Hepatocyte (in vitro differentiated cells): ENCODE measurements at regions not wholly inside any gene's neighbourhood (a gene's known extent, or its start where the extent isn't known, plus 50 kb on each side); places are given as distances from the start of the nearest gene placed in this dataset.
A peak's percentile ranks its signal among the peaks of the same experiment; 100 is the strongest.

Experiments
- DNase-seq: peaks from one replicate; pipeline ENCODE4 v3.0.0-alpha.2; 2016; ENCODE audit warnings: low spot score
- H2AFZ ChIP-seq: fragments of 200-600 bp; sonication (generic); 2 replicates; pipeline ENCODE4 v1.6.0; 2016; ENCODE audit warnings: antibody characterized with exemption, mild to moderate bottlenecking
- H3K27ac ChIP-seq: fragments of 200-600 bp; sonication (generic); 2 replicates; pipeline ENCODE4 v1.5.1; 2016; ENCODE audit warnings: mild to moderate bottlenecking
- H3K27me3 ChIP-seq: fragments of 200-600 bp; sonication (generic); 2 replicates; pipeline ENCODE4 v1.6.1; 2016
- H3K36me3 ChIP-seq: fragments of 200-600 bp; sonication (generic); replicated peaks from 2 replicates; pipeline ENCODE4 v1.5.1; 2016; ENCODE audit warnings: low read depth; ENCODE audit not compliant: insufficient read depth
- H3K4me1 ChIP-seq: fragments of 200-600 bp; sonication (generic); 2 replicates; pipeline ENCODE4 v1.5.1; 2016; ENCODE audit warnings: mild to moderate bottlenecking, moderate library complexity; ENCODE audit not compliant: insufficient read depth
- H3K4me2 ChIP-seq: fragments of 200-600 bp; sonication (generic); 2 replicates; pipeline ENCODE4 v1.6.0; 2016
- H3K4me3 ChIP-seq: fragments of 200-600 bp; sonication (generic); 2 replicates; pipeline ENCODE4 v1.5.1; 2016; ENCODE audit warnings: mild to moderate bottlenecking
- H3K79me2 ChIP-seq: fragments of 200-600 bp; sonication (generic); 2 replicates; pipeline ENCODE4 v1.6.0; 2017; ENCODE audit warnings: mild to moderate bottlenecking
- H3K9me2 ChIP-seq: fragments of 200-600 bp; sonication (generic); replicated peaks from 2 replicates; pipeline ENCODE4 v1.6.0; 2017; ENCODE audit warnings: mild to moderate bottlenecking; ENCODE audit not compliant: insufficient read depth
- H3K9me3 ChIP-seq: fragments of 200-600 bp; sonication (generic); 2 replicates; pipeline ENCODE4 v1.5.1; 2016; ENCODE audit warnings: low read depth, mild to moderate bottlenecking
- H4K20me1 ChIP-seq: fragments of 200-600 bp; sonication (generic); 2 replicates; pipeline ENCODE4 v1.6.0; 2016; ENCODE audit warnings: mild to moderate bottlenecking; ENCODE audit not compliant: insufficient read depth, poor library complexity, severe bottlenecking
- EZH2 ChIP-seq: fragments of 200-600 bp; sonication (generic); IDR thresholded peaks from 2 replicates; pipeline ENCODE4 v1.6.1; 2016; ENCODE audit warnings: antibody characterized with exemption, mild to moderate bottlenecking, borderline replicate concordance
- EZH2phosphoT487 ChIP-seq: fragments of 200-600 bp; sonication (generic); IDR thresholded peaks from one replicate; pipeline ENCODE4 v1.6.1; 2018; ENCODE audit warnings: antibody characterized with exemption, mild to moderate bottlenecking, low read depth, moderate library complexity; ENCODE audit not compliant: unreplicated experiment, severe bottlenecking
- WGBS: methylation state at CpG from one replicate; pipeline ENCODE4 v1.1.6; 2016; ENCODE audit warnings: low lambda C conversion rate; ENCODE audit errors: missing lambda C conversion rate; 5-methylcytosine and 5-hydroxymethylcytosine counted together
- TF ChIP-seq, protein P1 (sequence below): fragments of 200-600 bp; sonication (generic); IDR thresholded peaks from 2 replicates; pipeline ENCODE4 v1.5.1; 2016; ENCODE audit warnings: antibody characterized with exemption, mild to moderate bottlenecking; ENCODE audit not compliant: poor library complexity

DNA sequence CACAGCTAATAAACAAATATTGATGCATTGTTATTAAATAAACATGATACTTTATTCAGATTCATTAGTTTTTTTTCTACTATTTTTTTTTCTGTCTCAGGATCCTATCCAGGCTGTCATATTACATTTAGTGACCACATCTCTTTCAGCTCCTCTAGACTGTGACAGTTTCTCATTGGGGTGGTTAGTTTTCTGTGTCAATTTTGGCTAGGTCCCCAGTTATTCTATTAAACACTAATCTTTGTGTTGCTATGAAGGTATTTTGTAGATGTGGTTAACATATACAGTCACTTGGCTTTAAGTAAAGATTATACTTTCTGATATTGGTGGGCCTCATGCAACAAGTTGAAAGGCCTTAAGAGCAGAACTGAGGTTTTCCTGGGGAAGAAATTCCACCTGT is 563.0 kb downstream of the LRRC70 start:
- H3K9me2 ChIP-seq: no peaks in the 10 kb centered on the region
- no peaks in the 10 kb centered on the region for H3K4me1 ChIP-seq
- H4K20me1 ChIP-seq: no peaks in the 10 kb centered on the region
- H3K27ac ChIP-seq: no peak overlapping the region
- no peaks in the 10 kb centered on the region for H3K79me2 ChIP-seq
- no peaks in the 10 kb centered on the region for H3K9me3 ChIP-seq
- no peaks in the 10 kb centered on the region for H3K27me3 ChIP-seq
- no peak overlapping the region for H2AFZ ChIP-seq
- H3K4me3 ChIP-seq: no peak overlapping the region
- no peak for DNase-seq
- H3K36me3 ChIP-seq: no peaks in the 10 kb centered on the region
- H3K4me2 ChIP-seq: no peak overlapping the region
- TF ChIP-seq, protein P1, sequence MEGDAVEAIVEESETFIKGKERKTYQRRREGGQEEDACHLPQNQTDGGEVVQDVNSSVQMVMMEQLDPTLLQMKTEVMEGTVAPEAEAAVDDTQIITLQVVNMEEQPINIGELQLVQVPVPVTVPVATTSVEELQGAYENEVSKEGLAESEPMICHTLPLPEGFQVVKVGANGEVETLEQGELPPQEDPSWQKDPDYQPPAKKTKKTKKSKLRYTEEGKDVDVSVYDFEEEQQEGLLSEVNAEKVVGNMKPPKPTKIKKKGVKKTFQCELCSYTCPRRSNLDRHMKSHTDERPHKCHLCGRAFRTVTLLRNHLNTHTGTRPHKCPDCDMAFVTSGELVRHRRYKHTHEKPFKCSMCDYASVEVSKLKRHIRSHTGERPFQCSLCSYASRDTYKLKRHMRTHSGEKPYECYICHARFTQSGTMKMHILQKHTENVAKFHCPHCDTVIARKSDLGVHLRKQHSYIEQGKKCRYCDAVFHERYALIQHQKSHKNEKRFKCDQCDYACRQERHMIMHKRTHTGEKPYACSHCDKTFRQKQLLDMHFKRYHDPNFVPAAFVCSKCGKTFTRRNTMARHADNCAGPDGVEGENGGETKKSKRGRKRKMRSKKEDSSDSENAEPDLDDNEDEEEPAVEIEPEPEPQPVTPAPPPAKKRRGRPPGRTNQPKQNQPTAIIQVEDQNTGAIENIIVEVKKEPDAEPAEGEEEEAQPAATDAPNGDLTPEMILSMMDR: no peak
- TF ChIP-seq EZH2 (no peak), EZH2phosphoT487 (no peak)

DNA sequence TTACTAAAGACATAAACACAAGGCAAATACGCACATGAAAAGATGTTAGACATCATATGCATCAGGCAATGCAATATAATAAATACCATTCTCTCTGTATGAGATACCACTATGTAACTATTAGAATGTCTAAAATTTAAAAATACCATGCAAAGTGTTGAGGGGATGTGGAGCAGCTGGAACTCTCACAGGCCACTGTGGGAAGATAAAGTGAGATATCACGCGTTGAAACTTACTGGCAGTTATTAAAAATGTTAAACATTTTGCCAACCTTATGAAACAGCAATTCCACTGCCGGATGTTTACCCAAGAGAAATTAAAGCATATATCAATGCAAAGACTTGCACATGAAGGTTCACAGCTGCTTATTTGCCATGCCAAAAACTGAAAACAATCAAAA is 556.7 kb downstream of the LRRC70 start:
- Histone ChIP-seq H3K9me3 (no peaks in the 10 kb centered on the region), H3K27ac (no peak overlapping the region), H3K27me3 (no peaks in the 10 kb centered on the region), H3K4me3 (no peak overlapping the region), H4K20me1 (no peaks in the 10 kb centered on the region), H3K79me2 (no peaks in the 10 kb centered on the region), H3K9me2 (no peaks in the 10 kb centered on the region), H2AFZ (no peak overlapping the region), H3K4me2 (no peak overlapping the region), H3K36me3 (no peaks in the 10 kb centered on the region), H3K4me1 (no peaks in the 10 kb centered on the region)
- 95% methylated on average over 4 of the region's 4 CpGs for WGBS
- DNase-seq: no peak
- TF ChIP-seq, protein P1: no peak
- no peak for TF ChIP-seq EZH2phosphoT487
- no peak for TF ChIP-seq EZH2

DNA sequence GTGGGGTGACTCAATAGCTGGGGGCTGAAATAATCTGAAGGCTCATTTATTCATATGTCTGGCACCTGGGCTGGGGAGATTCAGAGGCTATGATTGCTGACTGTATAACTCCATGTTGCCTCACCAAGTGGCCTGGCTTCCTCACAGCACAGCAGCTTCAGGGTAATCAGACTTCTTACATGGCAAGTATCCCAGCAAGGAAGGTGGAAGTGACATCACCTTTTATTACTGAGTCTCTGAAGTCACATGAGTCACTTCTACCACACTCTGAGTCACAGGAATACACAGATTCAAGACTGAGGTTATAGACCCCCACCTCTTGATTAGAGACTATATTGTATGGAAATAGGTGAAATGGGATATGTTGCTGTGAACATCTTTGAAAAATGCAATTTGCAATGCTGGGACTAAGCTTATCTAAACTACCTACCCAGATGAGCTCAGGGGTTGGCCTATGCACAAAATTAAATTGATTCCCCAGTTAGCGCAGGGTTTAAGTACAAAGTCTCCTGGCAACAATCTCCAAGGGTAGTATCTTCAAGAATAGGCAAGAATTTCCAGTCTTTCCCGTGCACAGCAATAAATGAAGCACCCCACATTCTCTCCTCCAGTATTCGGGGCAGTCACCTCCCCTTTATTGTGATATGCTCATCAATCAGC is 553.1 kb downstream of the LRRC70 start:
- Histone ChIP-seq H3K4me1 (no peaks in the 10 kb centered on the region), H2AFZ (no peak overlapping the region), H3K27me3 (no peaks in the 10 kb centered on the region), H3K9me2 (no peaks in the 10 kb centered on the region), H3K36me3 (no peaks in the 10 kb centered on the region), H4K20me1 (no peaks in the 10 kb centered on the region), H3K4me3 (no peak overlapping the region), H3K27ac (no peak overlapping the region), H3K79me2 (no peaks in the 10 kb centered on the region), H3K4me2 (no peak overlapping the region), H3K9me3 (no peaks in the 10 kb centered on the region)
- TF ChIP-seq EZH2phosphoT487 (no peak), EZH2 (no peak)
- TF ChIP-seq, protein P1: no peak
- WGBS: 91% methylated on average over 3 of the region's 3 CpGs
- peak; percentile 18 for DNase-seq

DNA sequence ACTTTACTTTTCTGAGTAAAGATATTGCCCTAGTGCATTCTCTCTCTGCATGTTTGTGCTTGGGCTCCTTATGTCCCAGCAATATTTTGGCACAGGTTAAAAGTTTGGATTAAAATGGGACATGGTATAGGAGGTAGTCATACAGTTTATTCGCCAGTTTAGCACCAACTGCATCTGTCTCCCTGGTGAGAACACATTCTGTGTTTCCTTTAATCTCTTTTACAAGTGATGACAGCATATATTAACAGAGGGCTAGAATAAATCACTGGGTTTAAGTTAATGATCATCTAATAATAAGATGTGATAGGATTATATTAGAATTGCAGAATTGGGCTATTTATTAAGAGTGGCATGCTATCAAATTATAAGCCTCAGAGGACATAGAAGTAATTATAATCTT is 550.1 kb downstream of the LRRC70 start:
- TF ChIP-seq EZH2phosphoT487 (no peak), EZH2 (no peak)
- TF ChIP-seq, protein P1: no peak
- no peak for DNase-seq
- H3K27me3 ChIP-seq: no peaks in the 10 kb centered on the region
- 96% methylated on average over 1 of the region's 1 CpG for WGBS
- H4K20me1 ChIP-seq: no peaks in the 10 kb centered on the region
- H3K9me2 ChIP-seq: no peaks in the 10 kb centered on the region
- no peak overlapping the region for H3K4me3 ChIP-seq
- H3K4me2 ChIP-seq: no peak overlapping the region
- no peaks in the 10 kb centered on the region for H3K79me2 ChIP-seq
- H2AFZ ChIP-seq: no peak overlapping the region
- no peaks in the 10 kb centered on the region for H3K36me3 ChIP-seq
- no peaks in the 10 kb centered on the region for H3K4me1 ChIP-seq
- H3K9me3 ChIP-seq: no peaks in the 10 kb centered on the region
- no peak overlapping the region for H3K27ac ChIP-seq
